A549 (cell line): ENCODE measurements at regions not wholly inside any gene's neighbourhood (a gene's known extent, or its start where the extent isn't known, plus 50 kb on each side); places are given as distances from the start of the nearest gene placed in this dataset.

ENCODE experiments used
- ATAC-seq, 2 experiments: fragments of 200-7000 bp in 1 of 2; fragments of >200 bp in 1 of 2; cut with Nextera tagmentation in 1 of 2; cut with Tn5 transposase in 1 of 2; 3 replicates each; pipeline versions ENCODE4 v1.8.0 to v1.9.1; 2018 to 2020; ENCODE audit warnings: mild to moderate bottlenecking in 1 of 2, moderate library complexity in 1 of 2
- CTCF ChIA-PET: fragments of 300-600 bp; sonication (Branson Sonifier 250); formaldehyde crosslinking; extraction: SDS; loops from one replicate; lab custom pipeline; 2021; ENCODE audit warnings: antibody characterized with exemption, inconsistent platforms; lab: Yijun Ruan, JAX
- POLR2A ChIA-PET: fragments of 350-600 bp; formaldehyde crosslinking; extraction: SDS; loops from one replicate; lab custom pipeline; 2021; ENCODE audit warnings: antibody characterized with exemption, inconsistent platforms; lab: Yijun Ruan, JAX
- DNase-seq, 2 experiments: peaks; one replicate each; pipeline versions ENCODE4 v3.0.0 to v3.0.0-alpha.2; 2011 to 2016; ENCODE audit warnings: low read depth in 1 of 2, low spot score in 1 of 2
- FAIRE-seq: peaks from 2 replicates; lab custom pipeline; 2011; peaks lifted over from hg19 to GRCh38; lab: Jason Lieb, UNC
- H3K27ac ChIP-seq, 2 experiments: fragments of >200 bp; sonication (Bioruptor Twin); formaldehyde crosslinking; 3 replicates each; pipeline ENCODE4 v1.5.1; 2016 to 2017
- H3K4me1 ChIP-seq: fragments of >200 bp; sonication (Bioruptor Twin); formaldehyde crosslinking; 3 replicates; pipeline ENCODE4 v1.6.1; 2016
- H3K4me2 ChIP-seq: fragments of >200 bp; sonication (Bioruptor Twin); formaldehyde crosslinking; 3 replicates; pipeline ENCODE4 v1.6.1; 2016
- H3K4me3 ChIP-seq: fragments of >200 bp; sonication (Bioruptor Twin); formaldehyde crosslinking; 3 replicates; pipeline ENCODE4 v1.5.1; 2016
- H3K9me3 ChIP-seq: fragments of >200 bp; sonication (Bioruptor Twin); formaldehyde crosslinking; 3 replicates; pipeline ENCODE4 v1.6.1; 2016
- CTCF ChIP-seq: fragments of >200 bp; sonication (Bioruptor Twin); formaldehyde crosslinking; IDR thresholded peaks from 3 replicates; pipeline ENCODE4 v1.5.1; 2016
- E2F6 ChIP-seq: IDR thresholded peaks from 2 replicates; pipeline ENCODE4 v1.6.1; 2012; ENCODE audit warnings: low read depth, borderline replicate concordance
- EHMT2 ChIP-seq: fragments of 200-600 bp; sonication (generic); IDR thresholded peaks from 2 replicates; pipeline ENCODE4 v1.6.1; 2016; ENCODE audit warnings: antibody characterized with exemption, low read depth, mild to moderate bottlenecking, moderate library complexity
- ESRRA ChIP-seq: fragments of 150-350 bp; IDR thresholded peaks from 2 replicates; pipeline ENCODE4 v1.6.1; 2014; ENCODE audit warnings: mild to moderate bottlenecking, low read length, borderline replicate concordance
- FOSL2 ChIP-seq, 2 experiments: fragments of 450-650 bp in 1 of 2; fragments of >200 bp in 1 of 2; sonication (Bioruptor Twin) in 1 of 2; formaldehyde crosslinking; IDR thresholded peaks; 2 replicates each; pipeline versions ENCODE4 v1.5.0 to v1.6.1; 2016 to 2020; ENCODE audit warnings: mild to moderate bottlenecking in 1 of 2, moderate library complexity in 1 of 2
- FOXS1 ChIP-seq: fragments of 250-450 bp; sonication (Bioruptor Pico); IDR thresholded peaks from 2 replicates; pipeline ENCODE4 v1.5.0; 2020; ENCODE audit warnings: mild to moderate bottlenecking, moderate library complexity
- HDAC2 ChIP-seq: fragments of 200-600 bp; sonication (generic); IDR thresholded peaks from 2 replicates; pipeline ENCODE4 v1.6.1; 2016
- HOXB5 ChIP-seq: fragments of 250-450 bp; sonication (Bioruptor Pico); IDR thresholded peaks from 2 replicates; pipeline ENCODE4 v1.5.0; 2020; ENCODE audit warnings: mild to moderate bottlenecking, moderate library complexity
- JUN ChIP-seq, 2 experiments: fragments of >200 bp; sonication (Bioruptor Twin); formaldehyde crosslinking; IDR thresholded peaks; 2 replicates in 1 of 2; 3 replicates in 1 of 2; pipeline ENCODE4 v1.6.1; 2016 to 2017
- MAFK ChIP-seq: fragments of 450-650 bp; IDR thresholded peaks from 2 replicates; pipeline ENCODE4 v1.6.1; 2014; ENCODE audit not compliant: partially characterized antibody
- MAZ ChIP-seq: fragments of 150-350 bp; IDR thresholded peaks from 2 replicates; pipeline ENCODE4 v1.6.1; 2014; ENCODE audit warnings: antibody characterized with exemption, low read depth, low read length, borderline replicate concordance
- NFE2L2 ChIP-seq: fragments of 150-350 bp; conservative IDR thresholded peaks from 2 replicates; pipeline ENCODE4 v1.6.1; 2014; ENCODE audit warnings: low read length
- NR3C1 ChIP-seq: fragments of >200 bp; sonication (Bioruptor Twin); formaldehyde crosslinking; IDR thresholded peaks from 3 replicates; pipeline ENCODE4 v1.6.1; 2017
- PHF8 ChIP-seq: fragments of 200-600 bp; sonication (generic); IDR thresholded peaks from 2 replicates; pipeline ENCODE4 v1.6.1; 2016; ENCODE audit warnings: low read depth, mild to moderate bottlenecking, antibody characterized with exemption, moderate library complexity, borderline replicate concordance
- POLR2AphosphoS2 ChIP-seq: conservative IDR thresholded peaks from 2 replicates; pipeline ENCODE4 v1.6.1; 2012; ENCODE audit warnings: low read length, improper control_type of control experiment, inconsistent platforms
- RCOR1 ChIP-seq: fragments of 150-350 bp; IDR thresholded peaks from 2 replicates; pipeline ENCODE4 v1.6.1; 2014; ENCODE audit warnings: antibody characterized with exemption, low read length, low read depth
- RNF2 ChIP-seq: fragments of 200-600 bp; sonication (generic); IDR thresholded peaks from 2 replicates; pipeline ENCODE4 v1.6.1; 2016; ENCODE audit warnings: low read depth, mild to moderate bottlenecking, antibody characterized with exemption, moderate library complexity, borderline replicate concordance
- SREBF2 ChIP-seq: fragments of 450-650 bp; IDR thresholded peaks from 2 replicates; pipeline ENCODE4 v1.6.1; 2014; ENCODE audit warnings: mild to moderate bottlenecking, moderate library complexity
- TP53 ChIP-seq: fragments of 250-450 bp; sonication (Bioruptor Pico); IDR thresholded peaks from 2 replicates; pipeline ENCODE4 v1.5.0; 2021; ENCODE audit warnings: mild to moderate bottlenecking, moderate library complexity
- USF2 ChIP-seq: fragments of 450-650 bp; IDR thresholded peaks from 2 replicates; pipeline ENCODE4 v1.6.1; 2014; ENCODE audit warnings: antibody characterized with exemption
- ZC3H11A ChIP-seq: fragments of 450-650 bp; IDR thresholded peaks from 2 replicates; pipeline ENCODE4 v1.6.1; 2014; ENCODE audit warnings: antibody characterized with exemption, mild to moderate bottlenecking
- ZFP36 ChIP-seq: fragments of 450-650 bp; IDR thresholded peaks from 2 replicates; pipeline ENCODE4 v1.6.1; 2014; ENCODE audit warnings: borderline replicate concordance; ENCODE audit not compliant: partially characterized antibody
- ZSCAN20 ChIP-seq: fragments of 250-450 bp; sonication (Bioruptor Pico); IDR thresholded peaks from 2 replicates; pipeline ENCODE4 v1.8.0; 2022; ENCODE audit warnings: mild to moderate bottlenecking, moderate library complexity
- WGBS: methylation state at CpG from one replicate; pipeline ENCODE4 v1.1.6; 2017; ENCODE audit errors: missing lambda C conversion rate; 5-methylcytosine and 5-hydroxymethylcytosine counted together
- TF ChIP-seq, protein P1 (sequence below): IDR thresholded peaks from 2 replicates; pipeline ENCODE4 v1.6.1; 2012
- TF ChIP-seq, protein P2 (sequence below): fragments of 250-450 bp; sonication (Bioruptor Pico); IDR thresholded peaks from 2 replicates; pipeline ENCODE4 v1.5.0; 2021; ENCODE audit warnings: mild to moderate bottlenecking, moderate library complexity, borderline replicate concordance
- TF ChIP-seq, protein P3 (sequence below): fragments of 250-450 bp; sonication (Bioruptor Pico); IDR thresholded peaks from 2 replicates; pipeline ENCODE4 v1.5.0; 2020; ENCODE audit warnings: low read depth, mild to moderate bottlenecking, moderate library complexity

DNA sequence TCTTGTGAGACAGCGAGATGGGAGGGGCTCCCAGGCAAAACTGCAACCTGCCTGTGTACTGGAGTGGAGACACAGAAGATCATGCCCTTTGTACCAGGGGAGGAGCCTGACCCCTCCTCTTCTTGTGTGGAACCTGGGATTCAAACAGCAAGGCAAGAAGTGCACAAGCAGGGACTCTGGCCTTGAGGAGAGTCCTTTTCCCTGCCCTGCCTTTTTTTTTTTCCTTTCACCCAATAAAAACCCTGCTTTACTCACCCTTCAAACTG lies 251.8 kb upstream of the OPRM1 start:
- no peak for DNase-seq
- CTCF ChIA-PET = no interaction called here
- POLR2A ChIA-PET = no interaction called here
- 43% methylated on average over 1 of the region's 1 CpG for WGBS
- H3K9me3 ChIP-seq = no peaks in the 10 kb centered on the region
- ATAC-seq = no peak
- FAIRE-seq = no peak
- no peak overlapping the region for H3K27ac ChIP-seq
- H3K4me2 ChIP-seq = no peak overlapping the region
- no peak overlapping the region for H3K4me3 ChIP-seq
- TF ChIP-seq E2F6 = no peak
- TF ChIP-seq, protein P1, sequence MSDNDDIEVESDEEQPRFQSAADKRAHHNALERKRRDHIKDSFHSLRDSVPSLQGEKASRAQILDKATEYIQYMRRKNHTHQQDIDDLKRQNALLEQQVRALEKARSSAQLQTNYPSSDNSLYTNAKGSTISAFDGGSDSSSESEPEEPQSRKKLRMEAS = no peak
- TF ChIP-seq, protein P2, sequence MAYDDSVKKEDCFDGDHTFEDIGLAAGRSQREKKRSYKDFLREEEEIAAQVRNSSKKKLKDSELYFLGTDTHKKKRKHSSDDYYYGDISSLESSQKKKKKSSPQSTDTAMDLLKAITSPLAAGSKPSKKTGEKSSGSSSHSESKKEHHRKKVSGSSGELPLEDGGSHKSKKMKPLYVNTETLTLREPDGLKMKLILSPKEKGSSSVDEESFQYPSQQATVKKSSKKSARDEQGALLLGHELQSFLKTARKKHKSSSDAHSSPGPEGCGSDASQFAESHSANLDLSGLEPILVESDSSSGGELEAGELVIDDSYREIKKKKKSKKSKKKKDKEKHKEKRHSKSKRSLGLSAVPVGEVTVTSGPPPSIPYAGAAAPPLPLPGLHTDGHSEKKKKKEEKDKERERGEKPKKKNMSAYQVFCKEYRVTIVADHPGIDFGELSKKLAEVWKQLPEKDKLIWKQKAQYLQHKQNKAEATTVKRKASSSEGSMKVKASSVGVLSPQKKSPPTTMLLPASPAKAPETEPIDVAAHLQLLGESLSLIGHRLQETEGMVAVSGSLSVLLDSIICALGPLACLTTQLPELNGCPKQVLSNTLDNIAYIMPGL (CRISPR knock-in tag) = no peak
- no peak for TF ChIP-seq MAZ
- no peak for TF ChIP-seq CTCF
- no peak for TF ChIP-seq USF2
- no peak for TF ChIP-seq NFE2L2
- TF ChIP-seq HOXB5 (CRISPR knock-in tag) = no peak
- no peak for TF ChIP-seq MAFK
- no peak for TF ChIP-seq ZC3H11A
- no peak for TF ChIP-seq ESRRA
- TF ChIP-seq, protein P3, sequence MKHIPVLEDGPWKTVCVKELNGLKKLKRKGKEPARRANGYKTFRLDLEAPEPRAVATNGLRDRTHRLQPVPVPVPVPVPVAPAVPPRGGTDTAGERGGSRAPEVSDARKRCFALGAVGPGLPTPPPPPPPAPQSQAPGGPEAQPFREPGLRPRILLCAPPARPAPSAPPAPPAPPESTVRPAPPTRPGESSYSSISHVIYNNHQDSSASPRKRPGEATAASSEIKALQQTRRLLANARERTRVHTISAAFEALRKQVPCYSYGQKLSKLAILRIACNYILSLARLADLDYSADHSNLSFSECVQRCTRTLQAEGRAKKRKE = no peak
- no peak for TF ChIP-seq PHF8
- no peak for TF ChIP-seq EHMT2
- TF ChIP-seq TP53 (CRISPR knock-in tag) = no peak
- no peak for TF ChIP-seq ZSCAN20 (CRISPR knock-in tag)
- TF ChIP-seq FOSL2 (IDR thresholded peaks at IDR 0.05) = no peak
- TF ChIP-seq FOSL2 (CRISPR knock-in tag; IDR thresholded peaks at IDR 0.05) = no peak
- TF ChIP-seq HDAC2 = no peak
- no peak for TF ChIP-seq RCOR1
- TF ChIP-seq, all 56 proteins: peak for 0
- H3K4me1 ChIP-seq = no peaks in the 10 kb centered on the region

DNA sequence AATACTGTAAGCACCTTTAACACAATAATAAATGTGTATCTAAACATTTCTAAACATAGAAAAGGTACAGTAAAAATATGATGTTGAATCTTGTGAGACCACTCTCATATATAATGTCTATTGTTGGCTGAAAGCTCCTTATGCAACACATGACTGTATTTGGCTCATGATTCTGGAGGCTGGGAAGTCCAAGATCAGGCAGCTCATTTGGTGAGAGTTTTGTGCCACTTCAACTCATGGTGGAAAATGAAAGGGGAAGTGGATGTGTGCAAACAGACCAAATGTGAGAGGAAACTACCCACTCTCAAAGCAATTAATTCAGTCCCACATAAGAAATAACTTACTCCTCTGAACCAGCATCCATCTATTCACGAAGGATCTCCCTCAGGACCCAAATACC lies 257.7 kb upstream of the OPRM1 start:
- Histone ChIP-seq H3K27ac (no peak overlapping the region), H3K4me3 (no peak overlapping the region), H3K4me2 (no peak overlapping the region), H3K4me1 (no peaks in the 10 kb centered on the region), H3K9me3 (no peaks in the 10 kb centered on the region)
- no peak for TF ChIP-seq JUN (IDR thresholded peaks at IDR 0.05)
- no peak for TF ChIP-seq ZFP36
- no peak for TF ChIP-seq SREBF2
- no peak for TF ChIP-seq RCOR1
- TF ChIP-seq NR3C1 = no peak
- no peak for TF ChIP-seq RNF2
- TF ChIP-seq POLR2AphosphoS2 = no peak
- no peak for TF ChIP-seq FOXS1 (CRISPR knock-in tag)
- TF ChIP-seq, protein P3 = no peak
- DNase-seq (no peak), ATAC-seq (no peak), FAIRE-seq (no peak)
- WGBS = 10% methylated on average over 1 of the region's 1 CpG
- ChIA-PET POLR2A (no interaction called here), CTCF (no interaction called here)
